ENCODE measurements at regions not wholly inside any gene's neighbourhood (a gene's known extent, or its start where the extent isn't known, plus 50 kb on each side); places are given as distances from the start of the nearest gene placed in this dataset.

- Histone ChIP-seq H3K79me1 (ENCODE audit: low read depth, low read length) (no peaks in the 10 kb centered on the region), H3K23ac (ENCODE audit: insufficient read length) (no peak overlapping the region)
- no peak for FAIRE-seq
- no peak for TF ChIP-seq RNF2 (IDR thresholded peaks at IDR 0.05; ENCODE audit: borderline replicate concordance, low read depth, low read length, missing control alignments, poor library complexity, severe bottlenecking)
- TF ChIP-seq POU5F1 (IDR thresholded peaks at IDR 0.05; ENCODE audit: low read depth, low read length) = no peak
- TF ChIP-seq YY1 (IDR thresholded peaks at IDR 0.05; ENCODE audit: low read depth, low read length) = no peak
- no peak for TF ChIP-seq BRCA1 (IDR thresholded peaks at IDR 0.05; ENCODE audit: low read depth, low read length)
- TF ChIP-seq SIX5 (IDR thresholded peaks at IDR 0.05; ENCODE audit: low read depth, low read length) = no peak
- TF ChIP-seq EP300 (IDR thresholded peaks at IDR 0.05; ENCODE audit: borderline replicate concordance in 1 of 2, low read depth in 2 of 2, low read length in 2 of 2) = no peak
- no peak for TF ChIP-seq TEAD4 (IDR thresholded peaks at IDR 0.05; ENCODE audit: low read depth, low read length)
- TF ChIP-seq SP1 (IDR thresholded peaks at IDR 0.05; ENCODE audit: low read depth, low read length) = no peak
- TF ChIP-seq SIN3A (conservative IDR thresholded peaks at IDR 0.05 in 1 of 2, IDR thresholded peaks at IDR 0.05 in 1 of 2; ENCODE audit: low read depth in 1 of 2, low read length in 2 of 2) = no peak
- TF ChIP-seq KDM4A (IDR thresholded peaks at IDR 0.05; ENCODE audit: low read depth, low read length, severe bottlenecking) = no peak
These were observed 67.1 kb upstream of the NLK start for GRCh38 chr17:27975146-27976011.

More at GRCh38 chr17:27975146-27976011, 67.1 kb upstream of the NLK start:
- Histone ChIP-seq H2BK5ac (ENCODE audit: low read depth, low read length) (no peak overlapping the region), H3K9ac (replicated peaks in 1 of 4; ENCODE audit: extremely low read depth in 1 of 4, low read depth in 3 of 4, low read length in 3 of 4) (no peak overlapping the region), H4K91ac (replicated peaks; ENCODE audit: insufficient read length, low read length) (no peak overlapping the region), H3K36me3 (ENCODE audit: control insufficient read depth in 2 of 4, insufficient read depth in 4 of 4, low read length in 3 of 4) (no peaks in the 10 kb centered on the region), H2BK20ac (ENCODE audit: low read length) (no peak overlapping the region), H2BK15ac (ENCODE audit: low read length) (no peak overlapping the region), H3K14ac (ENCODE audit: insufficient read length) (no peak overlapping the region), H3K4me2 (ENCODE audit: insufficient read depth in 1 of 2, low read depth in 2 of 2, low read length in 2 of 2) (no peak overlapping the region), H4K20me1 (replicated peaks in 1 of 2; ENCODE audit: control insufficient read depth in 1 of 2, insufficient read depth in 2 of 2, low read length in 2 of 2) (no peaks in the 10 kb centered on the region), H3K4me1 (replicated peaks in 1 of 4; ENCODE audit: control insufficient read depth in 3 of 4, insufficient read depth in 4 of 4, low read length in 3 of 4) (0 out of 7 replicates have a peak, but pooled peaks cover 0 to 2% (median 0%) of the 10 kb centered on the region in 4 experiments), H3K56ac (replicated peaks; ENCODE audit: insufficient read length, low read depth, low read length) (no peak overlapping the region), H2AFZ (ENCODE audit: low read length) (peak overlapping the region; percentile 79; the same call in 1 of the 2 replicates), H3K18ac (ENCODE audit: extremely low read depth, low read length) (0 out of 2 replicates have a peak overlapping the region, but pooled peaks have one; percentile 3), H4K8ac (ENCODE audit: extremely low read depth, insufficient read depth, low read length) (no peak overlapping the region), H3K4me3 (ENCODE audit: extremely low read depth in 1 of 4, insufficient read depth in 2 of 4, low read depth in 3 of 4, low read length in 4 of 4) (no peak overlapping the region), H4K5ac (ENCODE audit: insufficient read length, low read depth, low read length) (no peak overlapping the region), H3K27me3 (replicated peaks in 1 of 4; ENCODE audit: control insufficient read depth in 3 of 4, extremely low read depth in 1 of 4, insufficient read depth in 3 of 4, low read length in 3 of 4) (no peaks in the 10 kb centered on the region), H2BK120ac (replicated peaks; ENCODE audit: low read depth, low read length) (no peak overlapping the region), H3K9me3 (ENCODE audit: insufficient read depth in 2 of 2, low read depth in 1 of 2, low read length in 1 of 2) (no peaks in the 10 kb centered on the region), H3K79me2 (ENCODE audit: control insufficient read depth in 1 of 2, insufficient read depth in 2 of 2, low read length in 2 of 2) (no peaks in the 10 kb centered on the region), H3K27ac (ENCODE audit: low read depth, low read length) (no peak overlapping the region), H2AK5ac (ENCODE audit: low read depth, low read length) (no peak overlapping the region), H3K23me2 (ENCODE audit: low read depth, low read length) (no peaks in the 10 kb centered on the region), H3K4ac (replicated peaks; ENCODE audit: insufficient read length, low read depth, low read length) (no peak overlapping the region), H2BK12ac (ENCODE audit: low read depth, low read length) (peak overlapping the region; percentile 56; the same call in 1 of the 2 replicates)
- no peak for DNase-seq (ENCODE audit: low read depth in 1 of 2, low spot score in 2 of 2)
- WGBS, 2 experiments (ENCODE audit: extremely low coverage in 1 of 2, insufficient coverage in 1 of 2, insufficient read length in 1 of 2, insufficient replicate concordance in 2 of 2, low coverage in 1 of 2, low lambda C conversion rate in 2 of 2, missing lambda C conversion rate in 1 of 2) = 85% methylated on average over 6 of the region's 6 CpGs; no CpG with 5 or more reads in 1 of the 2 experiments
- ChIA-PET CTCF (ENCODE audit: partially characterized antibody) (interaction anchor here (1.0 to 2.1 kb wide), 2 partner anchors 26 to 86 kb away, joined by 3 to 5 read pairs; no protein-coding TSS in a partner anchor), POLR2A (ENCODE audit: partially characterized antibody) (interaction anchor here (0.6 kb wide), 1 partner anchor 98 kb away, joined by 4 read pairs; no protein-coding TSS in a partner anchor)
